GM18502 (cell line): ENCODE measurements at regions not wholly inside any gene's neighbourhood (a gene's known extent, or its start where the extent isn't known, plus 50 kb on each side); places are given as distances from the start of the nearest gene placed in this dataset.

Source experiments
- ATAC-seq: cut with Tn5 transposase; IDR thresholded peaks from one replicate; pipeline ENCODE4 v1.9.1; 2021; ENCODE audit warnings: mild to moderate bottlenecking; ENCODE audit not compliant: unreplicated experiment, poor library complexity

GRCh38 chrX:126030021-126030420, 136.1 kb downstream of the DCAF12L2 start:
- no peak for ATAC-seq

- no peak for ATAC-seq
Measured at GRCh38 chrX:126063984-126064383, 102.1 kb downstream of the DCAF12L2 start.

GRCh38 chrX:126064901-126065541, 101.1 kb downstream of the DCAF12L2 start:
- ATAC-seq = no peak

GRCh38 chrX:126065901-126066660, 100.0 kb downstream of the DCAF12L2 start:
- no peak for ATAC-seq
